Stimulated activated effector memory CD8-positive, alpha-beta T cell treated with anti-CD3 and anti-CD28 coated beads, Interleukin-12 subunit alpha, Interleukin-12 subunit beta, amount 100 ng/mL, for 72 hours (primary cell): ENCODE measurements at regions not wholly inside any gene's neighbourhood (a gene's known extent, or its start where the extent isn't known, plus 50 kb on each side); places are given as distances from the start of the nearest gene placed in this dataset.

ENCODE experiments used
- ATAC-seq: fragments of 150-1000 bp; cut with Tn5 transposase; 2 replicates; pipeline ENCODE4 v1.10.0; 2021
- DNase-seq, 2 donors: peaks; one replicate each; pipeline ENCODE4 v3.0.0; 2021 to 2022; ENCODE audit warnings: low spot score in 2 of 2
- H3K27ac Mint-ChIP-seq: one replicate; pipeline ENCODE4 v1.8.0; 2022; ENCODE audit warnings: mild to moderate bottlenecking, mixed read lengths
- H3K36me3 Mint-ChIP-seq: one replicate; pipeline ENCODE4 v1.8.0; 2022; ENCODE audit warnings: mild to moderate bottlenecking, mixed read lengths
- H3K4me1 Mint-ChIP-seq: one replicate; pipeline ENCODE4 v1.8.0; 2022; ENCODE audit warnings: mixed read lengths
- H3K4me3 Mint-ChIP-seq: one replicate; pipeline ENCODE4 v1.8.0; 2022; ENCODE audit warnings: mild to moderate bottlenecking, mixed read lengths
- H3K9me3 Mint-ChIP-seq: one replicate; pipeline ENCODE4 v1.8.0; 2022; ENCODE audit warnings: mixed read lengths

DNA sequence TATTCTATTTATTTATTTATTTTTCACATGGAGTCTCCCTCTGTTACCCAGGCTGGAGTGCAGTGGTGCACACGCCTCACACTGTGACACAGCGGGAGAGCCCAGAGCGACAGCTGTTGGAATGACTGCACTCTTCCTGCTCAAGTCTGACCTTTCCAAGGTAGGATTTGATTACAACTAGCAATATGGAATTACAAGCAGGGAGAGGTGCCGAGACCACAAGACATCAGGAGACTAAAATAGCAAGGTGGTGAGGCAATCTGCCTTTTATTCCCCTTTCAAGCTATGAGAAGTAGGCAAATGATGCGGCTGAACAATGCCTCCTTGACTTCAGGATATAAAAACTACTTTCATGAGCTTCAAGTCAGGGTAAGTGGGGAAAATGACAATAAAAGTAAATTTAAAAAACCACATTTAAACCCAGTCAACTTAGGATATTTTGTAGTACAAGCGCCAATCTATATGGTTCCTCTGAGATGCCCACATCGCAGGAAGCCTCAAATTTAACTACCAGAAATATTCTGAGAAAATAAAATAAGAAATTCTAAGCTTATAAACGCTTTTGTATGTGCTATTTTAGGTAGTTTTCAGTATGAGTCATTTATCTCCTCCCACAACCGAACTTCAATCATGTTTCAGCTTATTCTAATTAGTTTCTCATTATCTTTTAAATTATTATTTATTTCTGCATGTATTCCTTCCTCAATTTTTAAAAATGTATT is 146.9 kb upstream of the SGK1 start:
- Mint-ChIP-seq H3K36me3 (no peaks in the 10 kb centered on the region), H3K4me1 (no peaks in the 10 kb centered on the region), H3K4me3 (no peak overlapping the region), H3K27ac (no peak overlapping the region), H3K9me3 (no peaks in the 10 kb centered on the region)
- DNase-seq (no peak), ATAC-seq (no peak)

GRCh38 chr6:134458857-134459657 is 141.1 kb upstream of the SGK1 start:
- ATAC-seq, result no peak
- no peak overlapping the region for H3K4me3 Mint-ChIP-seq
- DNase-seq, result no peak
- no peaks in the 10 kb centered on the region for H3K4me1 Mint-ChIP-seq
- H3K27ac Mint-ChIP-seq, result peak overlapping the region; percentile 9
- H3K9me3 Mint-ChIP-seq, result no peaks in the 10 kb centered on the region
- H3K36me3 Mint-ChIP-seq, result no peaks in the 10 kb centered on the region

- Mint-ChIP-seq H3K36me3 (no peaks in the 10 kb centered on the region), H3K4me1 (no peaks in the 10 kb centered on the region), H3K27ac (no peak overlapping the region), H3K9me3 (no peaks in the 10 kb centered on the region), H3K4me3 (no peak overlapping the region)
- ATAC-seq, result no peak
- no peak for DNase-seq
These were observed 140.0 kb upstream of the SGK1 start for GRCh38 chr6:134457941-134458340.

DNA sequence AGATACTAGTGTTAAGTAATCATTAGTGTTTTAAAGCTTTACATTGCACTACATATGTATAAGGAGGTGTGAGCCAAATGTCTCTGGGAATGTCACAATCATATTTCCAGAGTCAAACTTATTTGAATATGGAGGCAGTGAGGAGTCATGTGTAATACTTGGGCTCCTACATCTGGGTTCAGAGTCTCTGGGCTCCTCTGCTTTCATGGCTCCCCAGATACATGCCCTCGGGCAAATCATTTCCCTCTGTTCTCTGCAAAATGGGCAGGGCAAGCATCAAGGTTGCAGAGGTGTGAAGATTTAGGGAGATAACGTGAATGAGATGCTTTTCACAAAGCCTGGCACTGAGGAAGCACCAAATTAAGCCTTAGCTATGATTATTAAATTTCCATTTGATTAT is 138.3 kb upstream of the SGK1 start:
- H3K9me3 Mint-ChIP-seq, result no peaks in the 10 kb centered on the region
- no peaks in the 10 kb centered on the region for H3K4me1 Mint-ChIP-seq
- ATAC-seq (no peak), DNase-seq (no peak)
- no peak overlapping the region for H3K4me3 Mint-ChIP-seq
- no peak overlapping the region for H3K27ac Mint-ChIP-seq
- no peaks in the 10 kb centered on the region for H3K36me3 Mint-ChIP-seq

DNA sequence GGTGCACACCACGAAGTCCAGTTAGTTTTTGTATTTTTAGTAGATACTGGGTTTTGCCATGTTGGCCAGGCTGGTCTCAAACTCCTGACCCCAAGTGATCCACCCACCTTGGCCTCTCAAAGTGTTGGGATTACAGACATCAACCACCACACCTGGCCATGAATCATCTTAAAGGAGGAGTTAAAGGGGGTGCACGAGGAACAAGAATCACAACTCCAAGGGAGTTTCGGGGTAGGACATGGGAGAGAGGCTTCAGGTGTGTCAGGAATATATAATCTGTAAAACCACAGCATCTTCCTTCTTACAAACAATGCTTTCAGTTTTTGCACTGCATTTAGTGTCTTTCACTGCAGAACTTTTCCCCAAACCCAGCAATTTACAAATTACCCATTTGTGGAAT is 137.4 kb upstream of the SGK1 start:
- DNase-seq (no peak), ATAC-seq (no peak)
- no peak overlapping the region for H3K27ac Mint-ChIP-seq
- H3K4me1 Mint-ChIP-seq, result no peaks in the 10 kb centered on the region
- H3K9me3 Mint-ChIP-seq, result no peaks in the 10 kb centered on the region
- no peak overlapping the region for H3K4me3 Mint-ChIP-seq
- H3K36me3 Mint-ChIP-seq, result no peaks in the 10 kb centered on the region

GRCh38 chr6:134454794-134455193 is 136.9 kb upstream of the SGK1 start:
- ATAC-seq, result no peak
- DNase-seq, result no peak
- no peaks in the 10 kb centered on the region for H3K9me3 Mint-ChIP-seq
- H3K4me1 Mint-ChIP-seq, result no peaks in the 10 kb centered on the region
- H3K4me3 Mint-ChIP-seq, result no peak overlapping the region
- no peak overlapping the region for H3K27ac Mint-ChIP-seq
- no peaks in the 10 kb centered on the region for H3K36me3 Mint-ChIP-seq

DNA sequence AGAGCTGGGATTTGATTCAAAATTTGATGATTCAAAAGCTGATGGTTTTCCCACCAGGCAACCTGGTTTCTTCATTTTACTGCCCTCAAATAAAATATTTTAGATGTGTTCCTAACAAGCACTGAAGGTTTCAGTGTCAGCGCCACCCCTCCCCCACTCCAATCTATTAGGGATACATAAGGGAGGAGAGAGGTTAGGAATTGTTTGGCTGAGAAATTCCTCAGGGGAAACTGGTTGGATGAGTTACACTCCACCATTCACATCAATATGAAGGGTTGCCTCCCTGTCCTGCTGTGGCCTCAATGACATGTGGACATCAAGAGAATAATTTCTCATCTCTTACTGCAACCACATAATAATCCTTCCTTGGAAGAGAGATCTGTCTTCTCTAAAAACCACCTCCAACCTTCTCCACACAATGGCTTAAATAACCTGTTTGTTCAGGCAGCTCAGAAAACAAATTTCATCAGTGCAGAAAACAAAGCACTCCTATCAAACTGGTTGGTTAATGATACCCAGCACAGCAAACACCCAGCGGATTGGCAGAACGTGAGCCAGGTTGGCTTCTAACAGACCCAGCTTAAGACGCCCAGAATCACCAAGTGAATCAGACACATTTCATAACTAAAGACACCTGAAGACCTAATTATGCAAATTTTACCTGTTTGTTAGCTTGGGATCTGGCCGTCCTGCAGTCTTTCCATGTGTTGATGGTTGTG is 136.0 kb upstream of the SGK1 start:
- DNase-seq, result no peak

DNA sequence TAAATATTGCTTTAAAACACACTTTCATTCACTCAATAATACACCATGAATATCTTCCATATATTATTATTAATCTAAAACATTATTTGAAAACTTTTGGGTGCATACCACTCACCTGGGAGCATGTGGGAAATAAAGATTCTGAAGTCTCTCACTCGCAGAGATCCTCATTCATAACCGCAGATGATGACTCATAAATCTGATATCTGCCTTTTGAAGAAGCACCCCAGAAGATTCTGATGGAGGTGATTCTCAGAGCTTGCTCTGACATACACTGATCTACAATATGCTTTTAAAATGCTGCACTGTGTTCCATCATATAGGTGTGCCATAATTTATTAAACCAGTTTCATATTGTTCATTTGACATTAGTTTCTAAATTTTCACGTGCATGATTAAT is 135.0 kb upstream of the SGK1 start:
- Mint-ChIP-seq H3K4me3 (no peak overlapping the region), H3K9me3 (no peaks in the 10 kb centered on the region), H3K27ac (no peak overlapping the region), H3K4me1 (no peaks in the 10 kb centered on the region), H3K36me3 (no peaks in the 10 kb centered on the region)
- ATAC-seq, result no peak
- no peak for DNase-seq

More for the DNA sequence above, 136.0 kb upstream of the SGK1 start:
- Mint-ChIP-seq H3K36me3 (no peaks in the 10 kb centered on the region), H3K27ac (no peak overlapping the region), H3K9me3 (no peaks in the 10 kb centered on the region), H3K4me3 (no peak overlapping the region), H3K4me1 (no peaks in the 10 kb centered on the region)
- no peak for ATAC-seq

DNA sequence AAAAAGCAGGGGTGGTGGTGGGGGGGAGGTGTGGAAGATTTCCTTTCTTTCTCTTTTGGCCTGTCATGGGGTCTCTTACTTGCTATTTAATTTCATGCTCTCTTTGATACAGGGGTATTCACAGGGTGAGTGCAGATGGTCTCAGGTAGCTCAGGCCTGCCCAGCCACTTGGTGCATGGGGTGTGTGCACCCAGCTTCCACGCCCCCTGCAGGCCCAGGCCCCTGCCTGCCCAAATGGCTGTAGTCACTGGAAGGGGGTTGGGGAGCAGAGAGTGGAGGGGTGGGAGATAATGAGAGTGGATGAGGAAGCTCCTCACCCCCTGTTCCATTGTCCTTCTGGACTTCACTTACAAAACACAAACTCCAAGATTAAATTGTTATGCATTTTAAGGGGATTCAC is 133.6 kb upstream of the SGK1 start:
- H3K36me3 Mint-ChIP-seq, result no peaks in the 10 kb centered on the region
- no peak overlapping the region for H3K27ac Mint-ChIP-seq
- no peak overlapping the region for H3K4me3 Mint-ChIP-seq
- DNase-seq (no peak), ATAC-seq (no peak)
- H3K9me3 Mint-ChIP-seq, result no peaks in the 10 kb centered on the region
- H3K4me1 Mint-ChIP-seq, result no peaks in the 10 kb centered on the region

DNA sequence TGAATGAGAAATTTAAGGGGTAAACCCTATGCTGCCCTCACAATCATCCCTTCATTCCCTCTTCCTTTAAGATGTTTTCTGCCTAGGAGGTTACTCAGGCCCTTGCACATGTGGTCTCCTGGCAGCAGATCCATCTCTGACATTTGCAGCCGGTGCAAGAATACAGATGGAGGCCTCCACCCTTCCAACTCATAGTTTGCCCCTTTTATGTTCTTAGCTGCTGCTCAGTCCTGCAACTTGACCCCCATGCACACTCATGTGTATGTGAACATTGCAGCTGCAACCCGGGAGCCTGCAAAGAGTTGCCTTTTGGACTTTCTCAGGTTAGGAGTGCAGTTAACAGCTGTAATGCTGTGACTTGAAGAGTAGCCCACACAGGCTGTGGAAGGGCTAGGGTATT is 131.9 kb upstream of the SGK1 start:
- no peaks in the 10 kb centered on the region for H3K36me3 Mint-ChIP-seq
- no peaks in the 10 kb centered on the region for H3K9me3 Mint-ChIP-seq
- ATAC-seq (no peak), DNase-seq (no peak)
- H3K4me1 Mint-ChIP-seq, result no peaks in the 10 kb centered on the region
- H3K27ac Mint-ChIP-seq, result no peak overlapping the region
- no peak overlapping the region for H3K4me3 Mint-ChIP-seq

DNA sequence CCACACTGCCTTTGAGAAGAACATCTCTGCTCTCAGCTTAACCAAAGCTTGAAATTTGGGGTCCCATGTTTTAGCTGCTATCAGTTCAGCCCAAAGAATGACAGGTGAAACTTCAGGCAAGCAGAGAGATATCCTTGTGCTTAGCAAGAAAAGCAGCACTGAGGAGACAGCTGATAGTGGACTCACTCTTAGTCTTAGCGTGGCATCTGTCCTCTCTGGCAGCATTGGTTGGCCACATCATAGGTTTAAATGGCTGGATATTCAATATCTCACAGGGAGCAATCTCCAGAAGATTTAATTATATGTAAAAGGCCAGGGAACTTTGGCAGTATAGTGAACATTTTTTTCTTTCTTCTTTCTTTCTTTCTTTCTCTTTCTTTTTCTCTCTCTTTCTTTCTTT is 131.1 kb upstream of the SGK1 start:
- DNase-seq (no peak), ATAC-seq (no peak)
- Mint-ChIP-seq H3K9me3 (no peaks in the 10 kb centered on the region), H3K4me1 (no peaks in the 10 kb centered on the region), H3K4me3 (no peak overlapping the region), H3K36me3 (no peaks in the 10 kb centered on the region), H3K27ac (peak overlapping the region; percentile 69)

DNA sequence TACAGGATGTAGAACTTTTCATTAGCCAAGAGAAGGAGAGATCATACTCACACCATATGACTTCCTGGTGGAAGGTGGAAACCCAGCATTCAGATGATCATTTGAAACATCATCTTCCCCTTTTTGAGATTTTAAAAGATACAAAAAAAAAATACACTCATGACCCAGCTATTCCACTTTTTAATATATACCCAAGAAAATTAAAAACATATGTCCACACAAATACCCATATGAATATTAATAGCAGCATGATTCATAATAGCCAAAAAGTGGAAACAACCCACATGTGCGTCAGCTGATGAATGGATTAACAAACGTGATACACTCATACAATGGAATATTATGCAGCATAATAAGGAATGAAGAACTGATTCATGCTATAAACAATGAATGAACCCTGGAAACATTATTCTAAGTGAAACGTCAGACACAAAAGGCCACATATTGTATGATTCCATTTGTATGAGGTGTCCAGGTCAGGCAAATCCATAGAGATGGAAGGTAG is 130.0 kb upstream of the SGK1 start:
- ATAC-seq (no peak), DNase-seq (no peak)
- H3K4me1 Mint-ChIP-seq, result no peaks in the 10 kb centered on the region
- H3K9me3 Mint-ChIP-seq, result no peaks in the 10 kb centered on the region
- no peak overlapping the region for H3K4me3 Mint-ChIP-seq
- no peaks in the 10 kb centered on the region for H3K36me3 Mint-ChIP-seq
- H3K27ac Mint-ChIP-seq, result peak overlapping the region; percentile 23

DNA sequence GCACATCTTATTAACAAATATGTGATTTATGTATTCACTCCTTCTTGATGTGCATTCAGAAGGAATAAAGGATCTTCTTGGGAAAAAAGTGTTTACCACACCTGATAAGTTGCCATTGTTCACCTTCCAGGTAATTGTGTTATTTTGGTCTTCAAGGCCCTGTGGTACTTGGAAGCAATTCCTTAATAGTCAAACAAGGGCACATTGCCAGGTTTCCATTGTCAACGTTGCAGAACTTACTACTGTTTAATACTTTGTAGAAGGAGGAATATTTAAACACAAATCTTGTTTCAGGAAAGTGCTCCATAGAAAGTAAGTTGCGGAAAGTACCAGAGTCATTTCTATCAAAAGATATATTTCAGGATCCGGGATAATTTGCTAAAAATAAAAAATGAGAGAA is 129.5 kb upstream of the SGK1 start:
- DNase-seq (no peak), ATAC-seq (no peak)
- no peaks in the 10 kb centered on the region for H3K36me3 Mint-ChIP-seq
- H3K4me3 Mint-ChIP-seq, result no peak overlapping the region
- H3K9me3 Mint-ChIP-seq, result no peaks in the 10 kb centered on the region
- peak overlapping the region; percentile 23 for H3K27ac Mint-ChIP-seq
- H3K4me1 Mint-ChIP-seq, result no peaks in the 10 kb centered on the region

- Mint-ChIP-seq H3K4me1 (no peaks in the 10 kb centered on the region), H3K36me3 (no peaks in the 10 kb centered on the region), H3K27ac (no peak overlapping the region), H3K4me3 (no peak overlapping the region), H3K9me3 (no peaks in the 10 kb centered on the region)
- DNase-seq (no peak), ATAC-seq (no peak)
These were observed 129.0 kb upstream of the SGK1 start for GRCh38 chr6:134446896-134447295.

GRCh38 chr6:134446218-134446848 is 128.4 kb upstream of the SGK1 start:
- no peak overlapping the region for H3K4me3 Mint-ChIP-seq
- ATAC-seq (no peak), DNase-seq (no peak)
- no peak overlapping the region for H3K27ac Mint-ChIP-seq
- no peaks in the 10 kb centered on the region for H3K36me3 Mint-ChIP-seq
- no peaks in the 10 kb centered on the region for H3K9me3 Mint-ChIP-seq
- no peaks in the 10 kb centered on the region for H3K4me1 Mint-ChIP-seq
